Panc1 (cell line): ENCODE measurements at regions not wholly inside any gene's neighbourhood (a gene's known extent, or its start where the extent isn't known, plus 50 kb on each side); places are given as distances from the start of the nearest gene placed in this dataset.

Source experiments
- POLR2AphosphoS5 ChIP-seq: IDR thresholded peaks from 2 replicates; pipeline ENCODE4 v1.6.1; 2012; ENCODE audit warnings: mild to moderate bottlenecking, low read depth, low read length, moderate library complexity
- SIN3A ChIP-seq: IDR thresholded peaks from 2 replicates; pipeline ENCODE4 v1.6.1; 2012; ENCODE audit warnings: low read depth, mild to moderate bottlenecking, low read length, moderate library complexity, borderline replicate concordance; ENCODE audit not compliant: insufficient read depth
- TF ChIP-seq, protein P1 (sequence below): fragments of 450-650 bp; IDR thresholded peaks from 2 replicates; pipeline ENCODE4 v1.5.1; 2017; ENCODE audit warnings: mild to moderate bottlenecking

DNA sequence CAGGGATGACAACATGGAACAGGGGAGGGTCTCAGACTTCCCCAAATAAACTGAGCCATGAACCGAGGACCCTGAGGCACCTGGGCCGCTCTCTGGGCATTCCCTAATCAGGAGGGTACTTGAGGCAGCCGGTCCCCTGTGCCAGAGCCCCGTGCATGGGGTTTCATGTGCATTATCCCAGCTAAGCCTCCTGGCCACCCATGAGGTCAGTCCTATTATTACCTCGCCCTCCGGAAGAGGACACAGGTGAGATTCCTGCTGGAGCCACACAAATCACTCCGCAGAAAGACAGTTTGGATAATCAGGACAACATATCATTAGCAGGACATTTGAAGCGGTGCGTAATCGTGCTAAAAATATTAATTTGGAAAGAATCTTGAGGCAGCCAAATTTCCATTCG lies 274.0 kb downstream of the PARN start:
- TF ChIP-seq, protein P1, sequence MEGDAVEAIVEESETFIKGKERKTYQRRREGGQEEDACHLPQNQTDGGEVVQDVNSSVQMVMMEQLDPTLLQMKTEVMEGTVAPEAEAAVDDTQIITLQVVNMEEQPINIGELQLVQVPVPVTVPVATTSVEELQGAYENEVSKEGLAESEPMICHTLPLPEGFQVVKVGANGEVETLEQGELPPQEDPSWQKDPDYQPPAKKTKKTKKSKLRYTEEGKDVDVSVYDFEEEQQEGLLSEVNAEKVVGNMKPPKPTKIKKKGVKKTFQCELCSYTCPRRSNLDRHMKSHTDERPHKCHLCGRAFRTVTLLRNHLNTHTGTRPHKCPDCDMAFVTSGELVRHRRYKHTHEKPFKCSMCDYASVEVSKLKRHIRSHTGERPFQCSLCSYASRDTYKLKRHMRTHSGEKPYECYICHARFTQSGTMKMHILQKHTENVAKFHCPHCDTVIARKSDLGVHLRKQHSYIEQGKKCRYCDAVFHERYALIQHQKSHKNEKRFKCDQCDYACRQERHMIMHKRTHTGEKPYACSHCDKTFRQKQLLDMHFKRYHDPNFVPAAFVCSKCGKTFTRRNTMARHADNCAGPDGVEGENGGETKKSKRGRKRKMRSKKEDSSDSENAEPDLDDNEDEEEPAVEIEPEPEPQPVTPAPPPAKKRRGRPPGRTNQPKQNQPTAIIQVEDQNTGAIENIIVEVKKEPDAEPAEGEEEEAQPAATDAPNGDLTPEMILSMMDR: no peak
- no peak for TF ChIP-seq POLR2AphosphoS5
- no peak for TF ChIP-seq SIN3A
